ENCODE measurements at regions not wholly inside any gene's neighbourhood (a gene's known extent, or its start where the extent isn't known, plus 50 kb on each side); places are given as distances from the start of the nearest gene placed in this dataset.

DNA sequence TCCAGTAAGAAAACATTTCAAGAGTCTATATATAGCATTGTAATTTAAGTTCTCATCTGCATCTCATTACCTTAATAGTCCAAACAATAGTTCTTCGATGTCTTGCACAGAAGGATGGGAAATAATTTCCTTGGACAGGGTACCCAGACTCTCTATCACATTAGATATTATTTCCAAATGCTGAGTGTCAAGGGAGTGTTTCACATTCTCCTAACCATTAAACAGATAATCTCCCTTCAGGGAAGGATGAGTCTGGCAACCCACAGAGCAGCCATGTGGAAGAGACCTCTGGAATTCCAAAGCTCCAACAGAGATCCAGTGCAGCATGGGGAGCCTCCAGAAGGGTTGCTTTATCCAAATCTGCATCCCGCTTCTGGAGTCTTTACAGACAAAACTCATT, 89.6 kb downstream of the FZD1 start:
- no peak for TF ChIP-seq EZH2 (IDR thresholded peaks at IDR 0.05; ENCODE audit: borderline replicate concordance, insufficient read depth, low read depth, low read length, poor library complexity, severe bottlenecking)
- TF ChIP-seq, protein P1, sequence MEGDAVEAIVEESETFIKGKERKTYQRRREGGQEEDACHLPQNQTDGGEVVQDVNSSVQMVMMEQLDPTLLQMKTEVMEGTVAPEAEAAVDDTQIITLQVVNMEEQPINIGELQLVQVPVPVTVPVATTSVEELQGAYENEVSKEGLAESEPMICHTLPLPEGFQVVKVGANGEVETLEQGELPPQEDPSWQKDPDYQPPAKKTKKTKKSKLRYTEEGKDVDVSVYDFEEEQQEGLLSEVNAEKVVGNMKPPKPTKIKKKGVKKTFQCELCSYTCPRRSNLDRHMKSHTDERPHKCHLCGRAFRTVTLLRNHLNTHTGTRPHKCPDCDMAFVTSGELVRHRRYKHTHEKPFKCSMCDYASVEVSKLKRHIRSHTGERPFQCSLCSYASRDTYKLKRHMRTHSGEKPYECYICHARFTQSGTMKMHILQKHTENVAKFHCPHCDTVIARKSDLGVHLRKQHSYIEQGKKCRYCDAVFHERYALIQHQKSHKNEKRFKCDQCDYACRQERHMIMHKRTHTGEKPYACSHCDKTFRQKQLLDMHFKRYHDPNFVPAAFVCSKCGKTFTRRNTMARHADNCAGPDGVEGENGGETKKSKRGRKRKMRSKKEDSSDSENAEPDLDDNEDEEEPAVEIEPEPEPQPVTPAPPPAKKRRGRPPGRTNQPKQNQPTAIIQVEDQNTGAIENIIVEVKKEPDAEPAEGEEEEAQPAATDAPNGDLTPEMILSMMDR (IDR thresholded peaks at IDR 0.05), result no peak
